ENCODE measurements at regions not wholly inside any gene's neighbourhood (a gene's known extent, or its start where the extent isn't known, plus 50 kb on each side); places are given as distances from the start of the nearest gene placed in this dataset.

GRCh38 chr3:31142139-31142538 lies 247.7 kb upstream of the GADL1 start:
- no peak for TF ChIP-seq CTCF (IDR thresholded peaks at IDR 0.05)
- no peak for TF ChIP-seq EZH2 (IDR thresholded peaks at IDR 0.05)

All from neural progenitor cell (in vitro differentiated cells).